ENCODE measurements at regions not wholly inside any gene's neighbourhood (a gene's known extent, or its start where the extent isn't known, plus 50 kb on each side); places are given as distances from the start of the nearest gene placed in this dataset.
A peak's percentile ranks its signal among the peaks of the same experiment; 100 is the strongest.

DNA sequence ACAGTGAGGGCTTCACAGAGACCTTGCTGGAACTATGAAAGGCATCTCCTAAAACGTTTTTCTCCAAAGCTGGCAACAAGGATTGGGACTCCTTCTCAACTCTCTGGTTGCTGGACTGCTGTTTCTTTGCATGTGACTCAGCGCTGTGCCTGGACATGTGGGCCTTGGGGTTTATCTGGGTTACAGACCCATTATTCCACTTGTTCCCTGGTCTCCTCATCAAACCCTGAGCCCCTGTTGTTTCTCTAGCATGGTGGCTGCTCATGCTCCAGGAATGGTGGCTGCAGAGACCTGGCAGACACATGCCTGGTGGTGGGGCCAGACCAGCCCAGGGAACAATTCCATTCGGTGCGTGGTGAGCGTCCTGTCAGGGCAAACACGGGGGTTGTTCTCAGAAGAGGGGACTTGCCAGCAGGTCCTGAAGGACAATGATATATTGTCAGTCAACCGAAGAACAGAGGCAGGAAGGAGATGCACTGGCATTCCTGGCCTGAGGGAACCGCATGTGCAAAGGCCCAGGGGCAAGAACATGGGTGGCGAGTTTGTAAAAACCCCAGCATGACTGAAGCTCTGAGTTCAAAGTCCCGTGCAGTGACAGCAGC lies 320.1 kb upstream of the RTL1 start:
- TF ChIP-seq MLLT10 (CRISPR knock-in tag; IDR thresholded peaks at IDR 0.05) (no peak), ZMYM3 (CRISPR knock-in tag; IDR thresholded peaks at IDR 0.05) (peak; percentile 66; the same call in 1 of the 2 replicates), REXO4 (CRISPR knock-in tag; IDR thresholded peaks at IDR 0.05; ENCODE audit: borderline replicate concordance) (no peak), JUND (CRISPR knock-in tag; IDR thresholded peaks at IDR 0.05) (no peak), ZNF274 (CRISPR knock-in tag; IDR thresholded peaks at IDR 0.05) (no peak), ZNF7 (CRISPR knock-in tag; IDR thresholded peaks at IDR 0.05) (no peak), MAF1 (CRISPR knock-in tag; IDR thresholded peaks at IDR 0.05; ENCODE audit: borderline replicate concordance) (no peak), KMT2B (CRISPR knock-in tag; IDR thresholded peaks at IDR 0.05) (no peak), RBM22 (optimal IDR thresholded peaks at IDR 0.05; ENCODE audit: low read length) (no peak)
- H3K27ac ChIP-seq (ENCODE audit: extremely low read length, insufficient read depth, low read length), result no peak overlapping the region
- no peak overlapping the region for H2AFZ ChIP-seq (ENCODE audit: low read length)
- intact Hi-C loops (cut with micrococcal nuclease; ENCODE audit: unreplicated experiment) (no loop called here), in situ Hi-C loops (cut with HindIII; ENCODE audit: extremely low pct_ligation_motif_present, low pct_unique_long_range_greater_than_20kb) (no loop called here)
- H3K9ac ChIP-seq (ENCODE audit: insufficient read depth, low read depth, low read length), result no peak overlapping the region
- ChIA-PET CTCF (ENCODE audit: low intra/inter-chr PET ratio, low total read pairs) (no interaction called here), POLR2A (no interaction called here)
- H3K4me2 ChIP-seq (ENCODE audit: low read depth, low read length), result no peak overlapping the region
- FAIRE-seq (no peak), ATAC-seq (no peak), DNase-seq (ENCODE audit: low spot score) (no peak)
- H3K4me3 ChIP-seq (replicated peaks in 1 of 3; ENCODE audit: insufficient read depth in 1 of 3, low read depth in 2 of 3, low read length in 3 of 3), result no peak overlapping the region
- no peaks in the 10 kb centered on the region for H4K20me1 ChIP-seq (ENCODE audit: insufficient read depth, low read length)
- no TSS peak for BruUV-seq (replicated peaks)
- H3K4me1 ChIP-seq (ENCODE audit: insufficient read depth, low read length), result peaks cover 64% of the 10 kb centered on the region
- 69% methylated on average over 10 of the region's 10 CpGs for WGBS (ENCODE audit: low lambda C conversion rate)
- H3K27me3 ChIP-seq (ENCODE audit: control insufficient read depth in 1 of 2, insufficient read depth in 2 of 2, low read length in 2 of 2), result peaks cover 0 to 10% of the 10 kb centered on the region in 2 experiments; a peak in 3 of 5 replicates
- no peaks in the 10 kb centered on the region for H3K9me3 ChIP-seq (ENCODE audit: low read length)
- H3K79me2 ChIP-seq (ENCODE audit: insufficient read depth, low read length), result no peaks in the 10 kb centered on the region
- H3K36me3 ChIP-seq (replicated peaks in 1 of 2; ENCODE audit: control insufficient read depth in 1 of 2, insufficient read depth in 2 of 2, low read length in 2 of 2), result no peaks in the 10 kb centered on the region

DNA sequence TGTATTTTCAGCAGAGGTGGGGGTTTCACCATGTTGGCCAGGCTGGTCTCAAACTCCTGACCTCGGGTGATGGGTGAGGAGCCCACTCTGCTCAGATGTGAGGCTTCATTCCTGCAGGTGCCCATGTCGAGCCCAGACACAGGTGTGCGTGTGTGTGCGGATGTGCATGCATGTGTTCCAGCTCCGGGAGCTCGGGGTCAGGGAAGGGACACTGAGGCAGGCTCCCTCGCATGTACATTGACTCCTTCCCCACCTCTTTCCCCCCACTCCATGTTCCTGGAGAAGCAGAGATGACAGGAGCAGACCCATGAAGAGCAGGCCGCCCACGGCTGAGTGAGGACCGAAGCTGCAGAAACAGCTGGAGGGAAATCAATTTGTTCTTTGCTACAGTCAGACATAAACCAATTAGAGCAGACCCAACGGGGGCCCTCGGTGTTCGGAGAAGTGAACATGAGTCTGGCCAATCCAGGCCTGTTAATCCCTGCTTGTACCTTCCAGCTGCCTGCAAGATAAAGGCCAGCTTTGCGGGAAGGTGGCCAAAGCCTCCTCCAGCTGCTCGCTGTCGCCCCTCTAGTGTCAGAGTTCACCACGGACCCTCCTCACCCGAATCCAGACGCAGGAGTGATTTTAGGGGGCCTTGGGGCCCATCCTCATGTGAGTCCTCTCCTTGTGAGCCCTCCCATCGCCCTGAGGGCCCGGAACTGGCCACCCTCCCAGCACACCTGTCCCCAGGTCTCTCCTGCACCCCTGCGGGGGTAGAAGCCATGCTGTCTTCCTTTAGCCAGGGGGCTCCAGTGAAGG lies 321.0 kb upstream of the RTL1 start:
- 66% methylated on average over 15 of the region's 22 CpGs for WGBS (ENCODE audit: low lambda C conversion rate)
- TF ChIP-seq ZNF616 (CRISPR knock-in tag; IDR thresholded peaks at IDR 0.05; ENCODE audit: low read depth), result no peak
- peaks cover 0 to 10% of the 10 kb centered on the region in 2 experiments; a peak in 3 of 5 replicates for H3K27me3 ChIP-seq (ENCODE audit: control insufficient read depth in 1 of 2, insufficient read depth in 2 of 2, low read length in 2 of 2)
- FAIRE-seq (no peak), DNase-seq (ENCODE audit: low spot score) (no peak), ATAC-seq (no peak)
- no peaks in the 10 kb centered on the region for H4K20me1 ChIP-seq (ENCODE audit: insufficient read depth, low read length)
- H3K9me3 ChIP-seq (ENCODE audit: low read length), result no peaks in the 10 kb centered on the region
- ChIA-PET CTCF (ENCODE audit: low intra/inter-chr PET ratio, low total read pairs) (no interaction called here), POLR2A (no interaction called here)
- H3K4me1 ChIP-seq (ENCODE audit: insufficient read depth, low read length), result peaks cover 63% of the 10 kb centered on the region
- no peak overlapping the region for H2AFZ ChIP-seq (ENCODE audit: low read length)
- no peaks in the 10 kb centered on the region for H3K36me3 ChIP-seq (replicated peaks in 1 of 2; ENCODE audit: control insufficient read depth in 1 of 2, insufficient read depth in 2 of 2, low read length in 2 of 2)
- intact Hi-C loops (cut with micrococcal nuclease; ENCODE audit: unreplicated experiment), result no loop called here
- H3K9ac ChIP-seq (ENCODE audit: insufficient read depth, low read depth, low read length), result no peak overlapping the region
- H3K27ac ChIP-seq (ENCODE audit: extremely low read length, insufficient read depth, low read length), result no peak overlapping the region
- in situ Hi-C loops (cut with HindIII; ENCODE audit: extremely low pct_ligation_motif_present, low pct_unique_long_range_greater_than_20kb), result no loop called here
- no peak overlapping the region for H3K4me3 ChIP-seq (replicated peaks in 1 of 3; ENCODE audit: insufficient read depth in 1 of 3, low read depth in 2 of 3, low read length in 3 of 3)
- no peaks in the 10 kb centered on the region for H3K79me2 ChIP-seq (ENCODE audit: insufficient read depth, low read length)
- BruUV-seq (replicated peaks), result no TSS peak
- H3K4me2 ChIP-seq (ENCODE audit: low read depth, low read length), result no peak overlapping the region
